ENCODE measurements at regions not wholly inside any gene's neighbourhood (a gene's known extent, or its start where the extent isn't known, plus 50 kb on each side); places are given as distances from the start of the nearest gene placed in this dataset.

- TF ChIP-seq, protein P1, sequence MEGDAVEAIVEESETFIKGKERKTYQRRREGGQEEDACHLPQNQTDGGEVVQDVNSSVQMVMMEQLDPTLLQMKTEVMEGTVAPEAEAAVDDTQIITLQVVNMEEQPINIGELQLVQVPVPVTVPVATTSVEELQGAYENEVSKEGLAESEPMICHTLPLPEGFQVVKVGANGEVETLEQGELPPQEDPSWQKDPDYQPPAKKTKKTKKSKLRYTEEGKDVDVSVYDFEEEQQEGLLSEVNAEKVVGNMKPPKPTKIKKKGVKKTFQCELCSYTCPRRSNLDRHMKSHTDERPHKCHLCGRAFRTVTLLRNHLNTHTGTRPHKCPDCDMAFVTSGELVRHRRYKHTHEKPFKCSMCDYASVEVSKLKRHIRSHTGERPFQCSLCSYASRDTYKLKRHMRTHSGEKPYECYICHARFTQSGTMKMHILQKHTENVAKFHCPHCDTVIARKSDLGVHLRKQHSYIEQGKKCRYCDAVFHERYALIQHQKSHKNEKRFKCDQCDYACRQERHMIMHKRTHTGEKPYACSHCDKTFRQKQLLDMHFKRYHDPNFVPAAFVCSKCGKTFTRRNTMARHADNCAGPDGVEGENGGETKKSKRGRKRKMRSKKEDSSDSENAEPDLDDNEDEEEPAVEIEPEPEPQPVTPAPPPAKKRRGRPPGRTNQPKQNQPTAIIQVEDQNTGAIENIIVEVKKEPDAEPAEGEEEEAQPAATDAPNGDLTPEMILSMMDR (IDR thresholded peaks at IDR 0.05): no peak
- no peak for TF ChIP-seq POLR2A (IDR thresholded peaks at IDR 0.05)
- TF ChIP-seq POLR2AphosphoS5 (IDR thresholded peaks at IDR 0.05): no peak
These were observed 555.1 kb upstream of the FRG1 start for GRCh38 chr4:189385579-189385978.
